22Rv1 (cell line): ENCODE measurements at regions not wholly inside any gene's neighbourhood (a gene's known extent, or its start where the extent isn't known, plus 50 kb on each side); places are given as distances from the start of the nearest gene placed in this dataset.

ENCODE experiments used
- ZFX ChIP-seq: fragments of 450-650 bp; IDR thresholded peaks from 2 replicates; pipeline ENCODE4 v1.6.1; 2017; ENCODE audit warnings: antibody characterized with exemption, borderline replicate concordance
- TF ChIP-seq, protein P1 (sequence below): fragments of 450-650 bp; IDR thresholded peaks from 2 replicates; pipeline ENCODE4 v1.5.1; 2017; ENCODE audit warnings: mild to moderate bottlenecking

DNA sequence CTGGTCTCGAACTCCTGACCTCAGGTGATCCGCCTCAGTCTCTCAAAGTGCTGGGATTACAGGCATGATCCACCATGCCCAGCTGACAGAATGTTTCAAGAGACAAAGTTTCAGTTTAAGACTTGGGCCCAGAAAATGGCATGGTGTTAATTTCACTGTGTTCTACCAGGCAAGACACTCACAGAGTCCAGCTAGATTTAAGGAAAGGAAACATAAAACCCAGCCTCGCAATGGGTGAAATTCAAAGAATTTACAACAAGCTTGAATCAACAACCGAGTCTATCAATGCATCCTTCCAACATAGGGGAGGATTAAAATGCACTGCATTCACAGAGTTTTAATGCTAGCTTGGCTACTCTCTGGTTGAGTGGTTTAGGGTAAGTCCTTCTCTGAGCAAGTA is 764.0 kb downstream of the XPNPEP1 start:
- TF ChIP-seq, protein P1, sequence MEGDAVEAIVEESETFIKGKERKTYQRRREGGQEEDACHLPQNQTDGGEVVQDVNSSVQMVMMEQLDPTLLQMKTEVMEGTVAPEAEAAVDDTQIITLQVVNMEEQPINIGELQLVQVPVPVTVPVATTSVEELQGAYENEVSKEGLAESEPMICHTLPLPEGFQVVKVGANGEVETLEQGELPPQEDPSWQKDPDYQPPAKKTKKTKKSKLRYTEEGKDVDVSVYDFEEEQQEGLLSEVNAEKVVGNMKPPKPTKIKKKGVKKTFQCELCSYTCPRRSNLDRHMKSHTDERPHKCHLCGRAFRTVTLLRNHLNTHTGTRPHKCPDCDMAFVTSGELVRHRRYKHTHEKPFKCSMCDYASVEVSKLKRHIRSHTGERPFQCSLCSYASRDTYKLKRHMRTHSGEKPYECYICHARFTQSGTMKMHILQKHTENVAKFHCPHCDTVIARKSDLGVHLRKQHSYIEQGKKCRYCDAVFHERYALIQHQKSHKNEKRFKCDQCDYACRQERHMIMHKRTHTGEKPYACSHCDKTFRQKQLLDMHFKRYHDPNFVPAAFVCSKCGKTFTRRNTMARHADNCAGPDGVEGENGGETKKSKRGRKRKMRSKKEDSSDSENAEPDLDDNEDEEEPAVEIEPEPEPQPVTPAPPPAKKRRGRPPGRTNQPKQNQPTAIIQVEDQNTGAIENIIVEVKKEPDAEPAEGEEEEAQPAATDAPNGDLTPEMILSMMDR, result no peak
- TF ChIP-seq ZFX, result no peak
